IMR-90 (cell line): ENCODE measurements at regions not wholly inside any gene's neighbourhood (a gene's known extent, or its start where the extent isn't known, plus 50 kb on each side); places are given as distances from the start of the nearest gene placed in this dataset.

Source experiments
- ATAC-seq: fragments of 200-7000 bp; cut with Tn5 transposase; 2 replicates; pipeline ENCODE4 v1.9.1; 2020; ENCODE audit warnings: low read depth, mild to moderate bottlenecking, moderate library complexity
- BruUV-seq: library from RNA; stranded (reverse); fragments of 400-500 nt; replicated peaks from 2 replicates; lab custom pipeline; 2021; lab: Mats Ljungman, UMichigan
- CTCF ChIA-PET: fragments of 300-600 bp; formaldehyde crosslinking; extraction: SDS; loops from one replicate; lab custom pipeline; 2021; ENCODE audit warnings: antibody characterized with exemption; lab: Yijun Ruan, JAX
- POLR2A ChIA-PET: fragments of 300-600 bp; sonication (Branson Sonifier 250); formaldehyde crosslinking; loops from one replicate; lab custom pipeline; 2022; ENCODE audit warnings: antibody characterized with exemption; ENCODE audit not compliant: unreplicated experiment; lab: Charles Lee
- DNase-seq: peaks from one replicate; pipeline ENCODE4 v3.0.0; 2013
- H2AFZ ChIP-seq: replicated peaks from 2 replicates; pipeline ENCODE3; 2013; ENCODE audit warnings: low read length, mild to moderate bottlenecking; ENCODE audit not compliant: poor library complexity
- H2AK5ac ChIP-seq: 2 replicates; pipeline ENCODE4 v1.6.1; 2013; ENCODE audit warnings: low read depth, low read length, inconsistent platforms
- H2AK9ac ChIP-seq: replicated peaks from 2 replicates; pipeline ENCODE3; 2013; ENCODE audit warnings: mild to moderate bottlenecking, low read depth, low read length, moderate library complexity; ENCODE audit not compliant: poor library complexity
- H2BK120ac ChIP-seq: 2 replicates; pipeline ENCODE4 v1.6.1; 2013; ENCODE audit warnings: low read depth, low read length, inconsistent platforms
- H2BK15ac ChIP-seq: 3 replicates; pipeline ENCODE4 v1.6.1; 2013; ENCODE audit warnings: low read depth, low read length, inconsistent platforms
- H2BK20ac ChIP-seq: 2 replicates; pipeline ENCODE4 v1.6.1; 2013; ENCODE audit warnings: low read depth, mild to moderate bottlenecking, inconsistent platforms, low read length, moderate library complexity
- H2BK5ac ChIP-seq: 2 replicates; pipeline ENCODE4 v1.6.1; 2013; ENCODE audit warnings: mild to moderate bottlenecking, low read depth, low read length, inconsistent platforms; ENCODE audit not compliant: poor library complexity, severe bottlenecking
- H3K14ac ChIP-seq: replicated peaks from 2 replicates; pipeline ENCODE4 v1.6.1; 2013; ENCODE audit warnings: low read depth, low read length, inconsistent platforms
- H3K18ac ChIP-seq: 2 replicates; pipeline ENCODE4 v1.6.1; 2013; ENCODE audit warnings: low read depth, low read length, control low read depth
- H3K23ac ChIP-seq: 2 replicates; pipeline ENCODE4 v1.6.1; 2013; ENCODE audit warnings: low read depth, low read length, inconsistent platforms
- H3K27ac ChIP-seq: 2 replicates; pipeline ENCODE4 v1.5.1; 2013; ENCODE audit warnings: mild to moderate bottlenecking, control low read depth, low read length; ENCODE audit not compliant: insufficient read depth
- H3K27me3 ChIP-seq: 2 replicates; pipeline ENCODE4 v1.6.1; 2013; ENCODE audit warnings: low read length; ENCODE audit not compliant: control insufficient read depth, insufficient read depth
- H3K36me3 ChIP-seq: 2 replicates; pipeline ENCODE4 v1.6.1; 2013; ENCODE audit warnings: low read length, mixed read lengths; ENCODE audit not compliant: control insufficient read depth, insufficient read depth
- H3K4ac ChIP-seq: 2 replicates; pipeline ENCODE4 v1.6.1; 2013; ENCODE audit warnings: low read depth, low read length, inconsistent platforms
- H3K4me1 ChIP-seq: 2 replicates; pipeline ENCODE4 v1.6.1; 2013; ENCODE audit warnings: low read length, mixed read lengths; ENCODE audit not compliant: control insufficient read depth, insufficient read depth
- H3K4me2 ChIP-seq: 2 replicates; pipeline ENCODE4 v1.6.1; 2013; ENCODE audit warnings: low read depth, mild to moderate bottlenecking, control low read depth, low read length, moderate library complexity
- H3K4me3 ChIP-seq: 2 replicates; pipeline ENCODE4 v1.5.1; 2013; ENCODE audit warnings: low read depth, mild to moderate bottlenecking, control low read depth, low read length, moderate library complexity; ENCODE audit not compliant: insufficient read depth
- H3K56ac ChIP-seq: 2 replicates; pipeline ENCODE4 v1.6.1; 2013; ENCODE audit warnings: low read length, inconsistent platforms; ENCODE audit not compliant: insufficient read depth; ENCODE audit errors: extremely low read depth
- H3K79me1 ChIP-seq, 2 experiments: 2 replicates each; pipeline ENCODE4 v1.6.1; 2013; ENCODE audit warnings: low read length in 2 of 2, inconsistent platforms in 1 of 2, low read depth in 1 of 2
- H3K9ac ChIP-seq: 2 replicates; pipeline ENCODE4 v1.6.1; 2013; ENCODE audit warnings: low read depth, low read length, control low read depth
- H3K9me1 ChIP-seq: 2 replicates; pipeline ENCODE4 v1.6.1; 2013; ENCODE audit warnings: low read length, inconsistent platforms; ENCODE audit not compliant: insufficient read depth
- H3K9me3 ChIP-seq: 2 replicates; pipeline ENCODE4 v1.6.1; 2013; ENCODE audit warnings: low read length; ENCODE audit not compliant: control insufficient read depth, insufficient read depth
- H4K20me1 ChIP-seq: 2 replicates; pipeline ENCODE4 v1.6.1; 2013; ENCODE audit warnings: low read length, inconsistent platforms; ENCODE audit not compliant: insufficient read depth
- H4K5ac ChIP-seq: 2 replicates; pipeline ENCODE4 v1.6.1; 2013; ENCODE audit warnings: mild to moderate bottlenecking, low read depth, low read length, control low read depth
- H4K8ac ChIP-seq, 2 experiments: 2 replicates each; pipeline ENCODE4 v1.6.1; 2013; ENCODE audit warnings: low read depth in 2 of 2, low read length in 2 of 2, control low read depth in 1 of 2, inconsistent platforms in 1 of 2
- H4K91ac ChIP-seq: 2 replicates; pipeline ENCODE4 v1.6.1; 2013; ENCODE audit warnings: low read depth, low read length, inconsistent platforms; ENCODE audit not compliant: insufficient read depth
- BHLHE40 ChIP-seq: fragments of 150-350 bp; IDR thresholded peaks from 2 replicates; pipeline ENCODE4 v1.6.1; 2016; ENCODE audit warnings: mild to moderate bottlenecking, low read depth, low read length
- CEBPB ChIP-seq: IDR thresholded peaks from 2 replicates; pipeline ENCODE4 v1.6.1; 2012; ENCODE audit warnings: low read depth, low read length, improper control_type of control experiment
- CHD1 ChIP-seq: IDR thresholded peaks from 2 replicates; pipeline ENCODE4 v1.6.1; 2012; ENCODE audit warnings: low read depth, low read length, improper control_type of control experiment
- CTCF ChIP-seq: conservative IDR thresholded peaks from 2 replicates; pipeline ENCODE4 v1.5.1; 2012; ENCODE audit warnings: mild to moderate bottlenecking, low read depth, low read length, improper control_type of control experiment
- FOS ChIP-seq: fragments of 150-350 bp; IDR thresholded peaks from 2 replicates; pipeline ENCODE4 v1.6.1; 2016; ENCODE audit warnings: low read depth, low read length
- MAFK ChIP-seq: IDR thresholded peaks from 2 replicates; pipeline ENCODE4 v1.6.1; 2012; ENCODE audit warnings: low read depth, low read length, improper control_type of control experiment
- MAZ ChIP-seq: IDR thresholded peaks from 2 replicates; pipeline ENCODE4 v1.6.1; 2012; ENCODE audit warnings: low read depth, mild to moderate bottlenecking, low read length, improper control_type of control experiment, moderate library complexity, borderline replicate concordance
- MXI1 ChIP-seq: IDR thresholded peaks from 2 replicates; pipeline ENCODE4 v1.6.1; 2012; ENCODE audit warnings: low read depth, mild to moderate bottlenecking, low read length, moderate library complexity, borderline replicate concordance
- NFE2L2 ChIP-seq: fragments of 150-350 bp; IDR thresholded peaks from 2 replicates; pipeline ENCODE4 v1.6.1; 2016; ENCODE audit warnings: low read depth, mild to moderate bottlenecking, low read length
- POLR2A ChIP-seq: IDR thresholded peaks from 2 replicates; pipeline ENCODE4 v1.6.1; 2012; ENCODE audit warnings: mild to moderate bottlenecking, low read depth, low read length
- RAD21 ChIP-seq: IDR thresholded peaks from 2 replicates; pipeline ENCODE4 v1.6.1; 2012; ENCODE audit warnings: low read length, improper control_type of control experiment
- RCOR1 ChIP-seq: IDR thresholded peaks from 2 replicates; pipeline ENCODE4 v1.6.1; 2012; ENCODE audit warnings: mild to moderate bottlenecking, low read length, improper control_type of control experiment; ENCODE audit not compliant: insufficient replicate concordance
- RFX5 ChIP-seq: IDR thresholded peaks from 2 replicates; pipeline ENCODE4 v1.8.0; 2012; ENCODE audit warnings: low read depth, mild to moderate bottlenecking, low read length, moderate library complexity
- SMC3 ChIP-seq: fragments of 150-350 bp; IDR thresholded peaks from 2 replicates; pipeline ENCODE4 v1.6.1; 2016; ENCODE audit warnings: low read depth, mild to moderate bottlenecking, antibody characterized with exemption, low read length, moderate library complexity
- USF2 ChIP-seq: fragments of 150-350 bp; IDR thresholded peaks from 2 replicates; pipeline ENCODE4 v1.6.1; 2017; ENCODE audit warnings: mild to moderate bottlenecking, antibody characterized with exemption, low read length, low read depth
- dilution Hi-C: fragments of 300-500 bp; cut with HindIII; formaldehyde crosslinking; loops from one replicate; pipeline ENCODE4 v1.14.3; 2018; ENCODE audit warnings: low sequenced_read_pairs; ENCODE audit not compliant: unreplicated experiment
- in situ Hi-C: fragments of 300-500 bp; cut with MboI; formaldehyde crosslinking; loops from 3 replicates; pipeline ENCODE4 v1.14.3; 2019; ENCODE audit warnings: low sequenced_read_pairs, inconsistent platforms, mixed read lengths
- intact Hi-C: fragments of 100-400 bp; cut with micrococcal nuclease; formaldehyde crosslinking; loops from 2 replicates; pipeline ENCODE4 v1.10.0; 2022
- TF ChIP-seq, protein P1 (sequence below): fragments of 150-350 bp; IDR thresholded peaks from 2 replicates; pipeline ENCODE4 v1.6.1; 2016; ENCODE audit warnings: low read depth, mild to moderate bottlenecking, low read length, moderate library complexity, borderline replicate concordance

GRCh38 chr1:166253076-166253779 lies 86.4 kb upstream of the FAM78B start:
- Histone ChIP-seq H3K9me1 (no peaks in the 10 kb centered on the region), H3K4me1 (no peaks in the 10 kb centered on the region), H3K9me3 (peaks cover 20% of the 10 kb centered on the region), H3K23ac (no peak overlapping the region), H2BK5ac (no peak overlapping the region), H3K18ac (no peak overlapping the region), H2BK15ac (no peak overlapping the region), H3K79me1 (no peaks in the 10 kb centered on the region), H3K27ac (no peak overlapping the region), H2AK5ac (no peak overlapping the region), H4K91ac (no peak overlapping the region), H2BK20ac (no peak overlapping the region), H3K4me3 (no peak overlapping the region), H2BK120ac (no peak overlapping the region), H3K4ac (no peak overlapping the region), H4K5ac (no peak overlapping the region), H3K56ac (no peak overlapping the region), H3K27me3 (no peaks in the 10 kb centered on the region), H3K36me3 (no peaks in the 10 kb centered on the region), H3K14ac (no peak overlapping the region), H2AFZ (no peak overlapping the region), H2AK9ac (no peak overlapping the region), H4K20me1 (no peaks in the 10 kb centered on the region), H4K8ac (no peak overlapping the region), H3K4me2 (no peak overlapping the region), H3K9ac (no peak overlapping the region)
- BruUV-seq = no TSS peak
- no peak for TF ChIP-seq MAZ
- no peak for TF ChIP-seq CEBPB
- TF ChIP-seq RAD21 = no peak
- TF ChIP-seq, protein P1, sequence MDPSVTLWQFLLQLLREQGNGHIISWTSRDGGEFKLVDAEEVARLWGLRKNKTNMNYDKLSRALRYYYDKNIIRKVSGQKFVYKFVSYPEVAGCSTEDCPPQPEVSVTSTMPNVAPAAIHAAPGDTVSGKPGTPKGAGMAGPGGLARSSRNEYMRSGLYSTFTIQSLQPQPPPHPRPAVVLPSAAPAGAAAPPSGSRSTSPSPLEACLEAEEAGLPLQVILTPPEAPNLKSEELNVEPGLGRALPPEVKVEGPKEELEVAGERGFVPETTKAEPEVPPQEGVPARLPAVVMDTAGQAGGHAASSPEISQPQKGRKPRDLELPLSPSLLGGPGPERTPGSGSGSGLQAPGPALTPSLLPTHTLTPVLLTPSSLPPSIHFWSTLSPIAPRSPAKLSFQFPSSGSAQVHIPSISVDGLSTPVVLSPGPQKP = no peak
- TF ChIP-seq NFE2L2 = no peak
- TF ChIP-seq RFX5 = no peak
- TF ChIP-seq SMC3 = no peak
- no peak for TF ChIP-seq FOS
- TF ChIP-seq USF2 = no peak
- TF ChIP-seq MAFK = no peak
- no peak for TF ChIP-seq CTCF
- TF ChIP-seq RCOR1 = no peak
- no peak for TF ChIP-seq POLR2A
- no peak for TF ChIP-seq MXI1
- TF ChIP-seq BHLHE40 = no peak
- no peak for TF ChIP-seq CHD1
- ATAC-seq (no peak), DNase-seq (no peak)
- in situ Hi-C loops = no loop called here
- dilution Hi-C loops = no loop called here
- ChIA-PET POLR2A (no interaction called here), CTCF (no interaction called here)
- intact Hi-C loops = no loop called here
